ENCODE measurements at regions not wholly inside any gene's neighbourhood (a gene's known extent, or its start where the extent isn't known, plus 50 kb on each side); places are given as distances from the start of the nearest gene placed in this dataset.

DNA sequence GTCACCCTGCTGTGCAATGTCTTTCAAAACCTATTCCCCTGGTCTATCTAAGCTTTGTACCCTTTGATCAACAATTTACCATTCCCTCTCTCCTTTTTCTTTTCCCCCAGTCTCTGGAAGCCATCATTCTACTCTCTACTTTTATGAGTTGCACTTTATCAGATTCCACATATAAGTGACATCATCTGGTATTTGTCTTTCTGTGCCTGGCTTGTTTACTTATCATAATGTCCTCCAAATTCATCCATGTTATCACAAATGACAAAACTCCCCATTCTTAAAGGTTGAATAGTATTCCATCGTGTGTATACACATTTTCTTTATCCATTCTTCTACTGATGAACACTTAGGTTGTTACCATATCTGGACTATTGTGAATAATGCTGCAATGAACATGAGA, 344.2 kb upstream of the CCNH start:
- TF ChIP-seq POLR2AphosphoS5 (IDR thresholded peaks at IDR 0.05; ENCODE audit: low read depth, low read length) (no peak), FOXP2 (optimal IDR thresholded peaks at IDR 0.05; ENCODE audit: borderline replicate concordance, extremely low read depth, extremely low read length, insufficient read depth) (no peak), SIN3A (IDR thresholded peaks at IDR 0.05; ENCODE audit: borderline replicate concordance, insufficient read depth, low read length) (no peak), TAF1 (IDR thresholded peaks at IDR 0.05; ENCODE audit: borderline replicate concordance, insufficient read depth, low read length) (no peak)
- TF ChIP-seq, protein P1, sequence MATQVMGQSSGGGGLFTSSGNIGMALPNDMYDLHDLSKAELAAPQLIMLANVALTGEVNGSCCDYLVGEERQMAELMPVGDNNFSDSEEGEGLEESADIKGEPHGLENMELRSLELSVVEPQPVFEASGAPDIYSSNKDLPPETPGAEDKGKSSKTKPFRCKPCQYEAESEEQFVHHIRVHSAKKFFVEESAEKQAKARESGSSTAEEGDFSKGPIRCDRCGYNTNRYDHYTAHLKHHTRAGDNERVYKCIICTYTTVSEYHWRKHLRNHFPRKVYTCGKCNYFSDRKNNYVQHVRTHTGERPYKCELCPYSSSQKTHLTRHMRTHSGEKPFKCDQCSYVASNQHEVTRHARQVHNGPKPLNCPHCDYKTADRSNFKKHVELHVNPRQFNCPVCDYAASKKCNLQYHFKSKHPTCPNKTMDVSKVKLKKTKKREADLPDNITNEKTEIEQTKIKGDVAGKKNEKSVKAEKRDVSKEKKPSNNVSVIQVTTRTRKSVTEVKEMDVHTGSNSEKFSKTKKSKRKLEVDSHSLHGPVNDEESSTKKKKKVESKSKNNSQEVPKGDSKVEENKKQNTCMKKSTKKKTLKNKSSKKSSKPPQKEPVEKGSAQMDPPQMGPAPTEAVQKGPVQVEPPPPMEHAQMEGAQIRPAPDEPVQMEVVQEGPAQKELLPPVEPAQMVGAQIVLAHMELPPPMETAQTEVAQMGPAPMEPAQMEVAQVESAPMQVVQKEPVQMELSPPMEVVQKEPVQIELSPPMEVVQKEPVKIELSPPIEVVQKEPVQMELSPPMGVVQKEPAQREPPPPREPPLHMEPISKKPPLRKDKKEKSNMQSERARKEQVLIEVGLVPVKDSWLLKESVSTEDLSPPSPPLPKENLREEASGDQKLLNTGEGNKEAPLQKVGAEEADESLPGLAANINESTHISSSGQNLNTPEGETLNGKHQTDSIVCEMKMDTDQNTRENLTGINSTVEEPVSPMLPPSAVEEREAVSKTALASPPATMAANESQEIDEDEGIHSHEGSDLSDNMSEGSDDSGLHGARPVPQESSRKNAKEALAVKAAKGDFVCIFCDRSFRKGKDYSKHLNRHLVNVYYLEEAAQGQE (IDR thresholded peaks at IDR 0.05; ENCODE audit: insufficient read depth in 1 of 2, low read depth in 2 of 2, low read length in 2 of 2) = no peak

DNA sequence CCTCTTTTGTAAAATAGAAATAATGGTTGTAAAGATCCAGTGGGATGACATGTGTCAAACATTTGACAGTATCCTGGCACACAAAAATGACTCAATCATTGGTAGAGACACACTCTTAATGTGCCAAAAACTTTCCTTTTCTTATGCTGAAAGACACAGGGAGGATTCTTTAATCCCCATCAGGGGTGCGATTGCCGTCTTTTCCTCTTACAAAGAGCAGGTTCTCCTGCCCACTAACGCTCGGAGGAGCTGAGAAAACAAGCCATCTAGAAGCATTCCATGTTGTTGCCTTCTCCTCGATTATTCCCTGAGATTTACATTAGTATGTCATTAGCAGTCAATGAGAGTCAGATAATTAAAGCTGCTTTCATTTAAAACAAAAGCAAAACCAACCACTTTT, 342.6 kb upstream of the CCNH start:
- no peak for TF ChIP-seq TAF1 (IDR thresholded peaks at IDR 0.05; ENCODE audit: borderline replicate concordance, insufficient read depth, low read length)
- TF ChIP-seq, protein P1 (IDR thresholded peaks at IDR 0.05; ENCODE audit: insufficient read depth in 1 of 2, low read depth in 2 of 2, low read length in 2 of 2) = no peak
- TF ChIP-seq FOXP2 (optimal IDR thresholded peaks at IDR 0.05; ENCODE audit: borderline replicate concordance, extremely low read depth, extremely low read length, insufficient read depth) = no peak
- no peak for TF ChIP-seq POLR2AphosphoS5 (IDR thresholded peaks at IDR 0.05; ENCODE audit: low read depth, low read length)
- TF ChIP-seq SIN3A (IDR thresholded peaks at IDR 0.05; ENCODE audit: borderline replicate concordance, insufficient read depth, low read length) = no peak

DNA sequence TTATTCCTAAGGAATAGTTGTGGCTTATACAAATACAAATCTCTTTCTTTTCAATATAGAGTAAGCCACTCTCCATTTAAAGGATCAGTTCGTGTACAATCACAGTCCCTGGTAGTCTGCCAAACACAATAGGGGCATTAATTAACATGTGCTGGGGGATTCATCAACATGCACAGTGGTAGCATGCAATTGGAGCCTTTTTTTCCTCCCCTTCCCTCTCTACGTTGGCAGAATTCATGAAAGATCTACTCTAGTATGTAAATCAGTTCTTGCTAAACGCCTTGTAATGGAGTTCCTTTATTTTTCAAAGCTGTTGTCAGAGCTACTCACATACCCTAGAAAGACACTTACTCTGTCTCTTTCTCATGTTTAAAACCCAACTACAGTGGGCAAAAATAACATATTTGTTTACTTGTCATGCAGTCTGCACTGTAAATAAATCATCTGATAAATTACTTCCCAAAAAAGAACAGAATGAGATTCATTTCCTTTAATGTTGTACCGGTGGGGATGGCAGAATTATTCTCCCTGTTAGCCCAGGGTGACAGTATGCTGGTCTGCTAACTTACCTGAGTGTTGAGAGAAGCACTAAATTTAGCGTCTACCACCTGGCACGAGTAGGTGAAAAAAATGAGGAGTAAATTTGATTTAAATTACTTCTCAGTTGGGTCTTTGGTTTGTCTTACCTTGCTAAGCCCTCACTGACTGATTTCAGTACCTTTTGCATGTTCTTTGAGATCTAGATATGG, 341.5 kb upstream of the CCNH start:
- TF ChIP-seq POLR2AphosphoS5 (IDR thresholded peaks at IDR 0.05; ENCODE audit: low read depth, low read length) = no peak
- TF ChIP-seq FOXP2 (optimal IDR thresholded peaks at IDR 0.05; ENCODE audit: borderline replicate concordance, extremely low read depth, extremely low read length, insufficient read depth) = no peak
- TF ChIP-seq TAF1 (IDR thresholded peaks at IDR 0.05; ENCODE audit: borderline replicate concordance, insufficient read depth, low read length) = no peak

DNA sequence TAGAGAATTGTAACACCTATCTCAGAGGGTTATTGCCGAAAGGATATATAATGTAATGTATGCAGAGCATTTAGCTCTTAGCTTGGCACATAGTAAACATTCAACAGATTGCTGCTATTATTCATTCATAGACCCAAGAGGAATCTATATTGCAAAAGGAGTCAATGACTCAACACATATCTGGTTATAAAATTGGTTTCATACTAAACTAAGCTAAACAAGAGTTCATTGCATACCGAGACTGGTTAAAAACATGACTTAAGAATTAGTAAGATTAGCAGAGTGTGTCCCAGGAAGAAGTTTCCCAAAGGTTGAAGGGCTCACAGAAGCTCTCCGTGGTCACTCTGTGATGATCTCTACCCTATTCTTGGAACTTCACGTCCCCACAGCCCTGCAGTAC, 339.6 kb upstream of the CCNH start:
- no peak for TF ChIP-seq POLR2AphosphoS5 (IDR thresholded peaks at IDR 0.05; ENCODE audit: low read depth, low read length)
- no peak for TF ChIP-seq SIN3A (IDR thresholded peaks at IDR 0.05; ENCODE audit: borderline replicate concordance, insufficient read depth, low read length)
- TF ChIP-seq, protein P1 (IDR thresholded peaks at IDR 0.05; ENCODE audit: insufficient read depth in 1 of 2, low read depth in 2 of 2, low read length in 2 of 2) = no peak
- TF ChIP-seq FOXP2 (optimal IDR thresholded peaks at IDR 0.05; ENCODE audit: borderline replicate concordance, extremely low read depth, extremely low read length, insufficient read depth) = no peak
- no peak for TF ChIP-seq TAF1 (IDR thresholded peaks at IDR 0.05; ENCODE audit: borderline replicate concordance, insufficient read depth, low read length)

DNA sequence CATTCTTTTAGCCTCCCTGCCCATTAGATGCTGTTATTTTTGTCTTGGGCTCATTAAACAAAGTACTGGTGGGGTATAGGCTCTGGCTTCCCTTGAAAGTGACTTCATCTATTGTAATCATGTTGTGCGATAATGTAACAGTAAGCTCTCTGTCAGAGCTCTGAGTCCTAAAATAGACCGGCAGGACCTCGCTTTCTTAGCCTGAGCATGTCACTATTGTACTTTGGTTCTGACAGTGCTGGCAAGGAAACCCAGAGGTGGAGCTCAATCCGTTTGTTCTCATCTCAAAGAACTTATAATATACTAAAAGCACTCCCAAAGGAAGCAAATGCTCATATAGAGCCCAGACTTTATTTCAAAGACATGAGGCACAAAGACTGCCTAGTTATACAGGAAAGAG, 339.1 kb upstream of the CCNH start:
- no peak for TF ChIP-seq TAF1 (IDR thresholded peaks at IDR 0.05; ENCODE audit: borderline replicate concordance, insufficient read depth, low read length)
- TF ChIP-seq, protein P1 (IDR thresholded peaks at IDR 0.05; ENCODE audit: insufficient read depth in 1 of 2, low read depth in 2 of 2, low read length in 2 of 2) = no peak
- TF ChIP-seq SIN3A (IDR thresholded peaks at IDR 0.05; ENCODE audit: borderline replicate concordance, insufficient read depth, low read length) = no peak
- TF ChIP-seq POLR2AphosphoS5 (IDR thresholded peaks at IDR 0.05; ENCODE audit: low read depth, low read length) = no peak
- TF ChIP-seq FOXP2 (optimal IDR thresholded peaks at IDR 0.05; ENCODE audit: borderline replicate concordance, extremely low read depth, extremely low read length, insufficient read depth) = no peak
